ENCODE measurements at regions not wholly inside any gene's neighbourhood (a gene's known extent, or its start where the extent isn't known, plus 50 kb on each side); places are given as distances from the start of the nearest gene placed in this dataset.

DNA sequence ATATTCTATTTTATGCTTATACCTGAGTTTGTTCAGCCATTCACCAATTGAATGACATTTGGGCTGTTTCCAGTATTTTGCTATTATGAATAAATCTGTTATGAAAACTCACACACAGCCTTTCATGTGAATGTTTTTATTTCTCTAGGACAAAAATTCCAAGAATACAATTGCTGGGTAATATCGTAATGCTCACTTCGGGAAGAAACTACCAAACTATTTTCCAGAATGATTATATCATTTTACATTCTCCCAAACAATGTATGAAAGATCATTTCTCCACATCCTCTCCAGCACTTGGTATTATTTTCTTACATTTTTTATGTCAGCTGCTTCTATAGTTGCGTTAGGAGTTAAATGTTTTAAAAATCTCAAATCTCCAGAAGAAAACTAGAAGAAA is 58.3 kb upstream of the LHFPL2 start:
- Histone ChIP-seq H3K27ac (no peak overlapping the region), H3K36me3 (no peaks in the 10 kb centered on the region), H3K4me1 (ENCODE audit: low read depth) (no peaks in the 10 kb centered on the region), H3K9me3 (ENCODE audit: low read depth) (no peaks in the 10 kb centered on the region), H3K4me3 (no peak overlapping the region), H3K27me3 (no peaks in the 10 kb centered on the region)
- TF ChIP-seq, protein P1, sequence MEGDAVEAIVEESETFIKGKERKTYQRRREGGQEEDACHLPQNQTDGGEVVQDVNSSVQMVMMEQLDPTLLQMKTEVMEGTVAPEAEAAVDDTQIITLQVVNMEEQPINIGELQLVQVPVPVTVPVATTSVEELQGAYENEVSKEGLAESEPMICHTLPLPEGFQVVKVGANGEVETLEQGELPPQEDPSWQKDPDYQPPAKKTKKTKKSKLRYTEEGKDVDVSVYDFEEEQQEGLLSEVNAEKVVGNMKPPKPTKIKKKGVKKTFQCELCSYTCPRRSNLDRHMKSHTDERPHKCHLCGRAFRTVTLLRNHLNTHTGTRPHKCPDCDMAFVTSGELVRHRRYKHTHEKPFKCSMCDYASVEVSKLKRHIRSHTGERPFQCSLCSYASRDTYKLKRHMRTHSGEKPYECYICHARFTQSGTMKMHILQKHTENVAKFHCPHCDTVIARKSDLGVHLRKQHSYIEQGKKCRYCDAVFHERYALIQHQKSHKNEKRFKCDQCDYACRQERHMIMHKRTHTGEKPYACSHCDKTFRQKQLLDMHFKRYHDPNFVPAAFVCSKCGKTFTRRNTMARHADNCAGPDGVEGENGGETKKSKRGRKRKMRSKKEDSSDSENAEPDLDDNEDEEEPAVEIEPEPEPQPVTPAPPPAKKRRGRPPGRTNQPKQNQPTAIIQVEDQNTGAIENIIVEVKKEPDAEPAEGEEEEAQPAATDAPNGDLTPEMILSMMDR (IDR thresholded peaks at IDR 0.05; ENCODE audit: low read depth, low read length): no peak
- DNase-seq (ENCODE audit: low read depth in 1 of 2, low spot score in 1 of 2): peak in 1 of 2 donors; percentile 20

DNA sequence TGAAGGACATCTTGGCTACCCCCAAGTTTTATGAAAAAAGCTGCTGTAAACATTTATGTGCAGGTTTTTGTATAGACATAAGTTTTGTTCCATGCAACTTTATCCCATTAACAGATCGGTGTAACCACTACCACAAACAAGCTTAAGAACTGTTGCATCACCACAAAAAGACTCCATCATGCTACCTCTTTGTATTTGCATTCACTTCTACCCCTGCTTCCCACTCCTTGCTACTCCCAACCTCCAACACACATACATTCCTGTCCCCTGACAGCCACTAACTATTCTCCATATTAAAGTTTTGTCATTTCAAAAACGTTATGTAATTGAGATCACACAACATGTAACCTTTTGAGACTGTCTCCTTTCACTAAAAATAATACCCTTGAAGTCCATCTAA is 57.8 kb upstream of the LHFPL2 start:
- TF ChIP-seq, protein P1 (IDR thresholded peaks at IDR 0.05; ENCODE audit: low read depth, low read length): no peak
- H3K4me3 ChIP-seq: no peak overlapping the region
- no peak for DNase-seq (ENCODE audit: low read depth in 1 of 2, low spot score in 1 of 2)
- H3K27me3 ChIP-seq: no peaks in the 10 kb centered on the region
- H3K36me3 ChIP-seq: no peaks in the 10 kb centered on the region
- H3K9me3 ChIP-seq (ENCODE audit: low read depth): no peaks in the 10 kb centered on the region
- H3K27ac ChIP-seq: no peak overlapping the region
- H3K4me1 ChIP-seq (ENCODE audit: low read depth): no peaks in the 10 kb centered on the region

DNA sequence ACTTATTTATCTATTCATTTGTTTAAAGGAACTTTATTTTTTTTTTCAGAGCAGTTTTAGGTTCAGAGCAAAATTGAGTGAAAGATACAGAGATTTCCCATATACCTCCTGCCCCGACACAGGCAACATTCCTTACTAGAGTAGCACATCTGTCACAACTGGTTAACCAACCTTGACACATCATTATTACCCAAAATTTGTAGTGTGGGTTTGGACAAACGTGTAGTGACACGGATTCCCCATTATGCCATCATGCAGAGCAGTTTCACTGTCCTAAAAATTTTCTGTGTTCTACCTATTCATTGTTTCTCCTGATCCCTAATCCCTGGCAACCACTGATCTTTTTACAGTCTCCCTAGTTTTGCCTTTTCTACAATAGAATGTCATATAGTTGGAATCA is 57.3 kb upstream of the LHFPL2 start:
- Histone ChIP-seq H3K4me3 (no peak overlapping the region), H3K27ac (no peak overlapping the region), H3K9me3 (ENCODE audit: low read depth) (no peaks in the 10 kb centered on the region), H3K4me1 (ENCODE audit: low read depth) (no peaks in the 10 kb centered on the region), H3K27me3 (no peaks in the 10 kb centered on the region), H3K36me3 (no peaks in the 10 kb centered on the region)
- TF ChIP-seq, protein P1 (IDR thresholded peaks at IDR 0.05; ENCODE audit: low read depth, low read length): no peak
- DNase-seq (ENCODE audit: low read depth in 1 of 2, low spot score in 1 of 2): no peak

DNA sequence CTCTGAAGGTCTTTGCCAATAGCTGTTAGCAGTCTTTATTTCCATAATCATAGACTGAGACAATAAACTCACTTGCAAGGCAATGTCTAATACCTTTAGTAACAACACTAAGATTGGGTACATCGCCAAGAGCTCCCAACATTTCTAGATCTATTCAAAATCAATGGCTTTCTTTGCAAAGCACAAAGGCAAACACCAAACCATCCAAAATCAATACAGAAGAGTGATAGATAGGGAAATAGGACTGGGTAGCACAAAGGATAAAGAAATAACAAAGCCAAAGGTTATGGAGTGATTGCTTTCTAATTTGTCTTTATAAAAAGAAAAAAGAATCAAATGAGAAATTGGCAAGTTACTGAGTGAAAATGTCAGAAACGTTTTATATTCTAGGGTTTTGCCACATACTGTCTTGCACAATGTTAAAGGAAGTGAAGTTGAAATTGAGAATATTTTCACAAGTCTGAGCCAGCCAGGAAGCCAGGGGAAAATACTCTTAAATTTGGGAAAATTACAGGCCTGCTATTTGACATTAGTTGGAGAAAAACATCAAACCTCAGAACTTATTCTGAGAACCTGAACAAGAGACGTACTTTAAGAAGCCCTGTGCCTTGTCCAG is 53.3 kb upstream of the LHFPL2 start:
- Histone ChIP-seq H3K4me1 (ENCODE audit: low read depth) (no peaks in the 10 kb centered on the region), H3K36me3 (no peaks in the 10 kb centered on the region), H3K27ac (no peak overlapping the region), H3K4me3 (no peak overlapping the region), H3K27me3 (no peaks in the 10 kb centered on the region), H3K9me3 (ENCODE audit: low read depth) (no peaks in the 10 kb centered on the region)
- TF ChIP-seq, protein P1 (IDR thresholded peaks at IDR 0.05; ENCODE audit: low read depth, low read length): no peak
- DNase-seq (ENCODE audit: low read depth in 1 of 2, low spot score in 1 of 2): peak in 1 of 2 donors; percentile 48

DNA sequence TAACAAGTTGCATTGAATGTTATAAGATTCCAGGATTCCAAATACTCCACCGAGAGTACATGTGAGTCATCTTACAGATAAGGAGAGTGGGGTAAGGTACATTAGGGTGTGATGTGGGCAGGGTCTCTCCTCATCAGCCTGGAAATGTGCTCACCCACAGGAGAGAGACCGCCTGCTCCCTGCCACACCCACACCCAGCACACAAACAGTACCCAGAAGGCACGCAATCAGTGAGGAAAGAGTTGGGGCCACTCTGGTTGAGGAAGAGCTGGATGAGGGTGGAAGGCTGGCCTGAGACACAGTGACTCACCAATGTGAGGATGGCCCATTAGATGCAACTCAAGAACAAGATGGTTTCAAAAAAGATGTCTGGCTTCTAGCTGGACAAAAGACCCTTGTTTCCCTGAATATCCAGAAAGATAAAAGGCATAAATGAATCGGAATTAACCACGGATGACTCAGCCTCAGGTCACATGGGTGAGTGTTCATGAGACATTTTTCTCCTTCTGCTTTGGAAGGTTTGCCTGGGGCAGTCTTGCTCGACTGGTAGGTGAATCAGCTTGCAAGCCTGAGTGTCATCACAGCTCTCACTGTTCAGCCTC is 51.1 kb upstream of the LHFPL2 start:
- H3K4me3 ChIP-seq: no peak overlapping the region
- no peak overlapping the region for H3K27ac ChIP-seq
- no peaks in the 10 kb centered on the region for H3K27me3 ChIP-seq
- TF ChIP-seq, protein P1 (IDR thresholded peaks at IDR 0.05; ENCODE audit: low read depth, low read length): no peak
- no peaks in the 10 kb centered on the region for H3K4me1 ChIP-seq (ENCODE audit: low read depth)
- peak in 1 of 2 donors; percentile 88 for DNase-seq (ENCODE audit: low read depth in 1 of 2, low spot score in 1 of 2)
- no peaks in the 10 kb centered on the region for H3K9me3 ChIP-seq (ENCODE audit: low read depth)
- no peaks in the 10 kb centered on the region for H3K36me3 ChIP-seq

Measured in cardiac muscle cell (in vitro differentiated cells and primary cell).